MCF 10A (cell line): ENCODE measurements at regions not wholly inside any gene's neighbourhood (a gene's known extent, or its start where the extent isn't known, plus 50 kb on each side); places are given as distances from the start of the nearest gene placed in this dataset.

Experiments used
- BruUV-seq: library from RNA; stranded (reverse); fragments of 400-500 nt; replicated peaks from 2 replicates; lab custom pipeline; 2021; lab: Mats Ljungman, UMichigan
- CTCF ChIA-PET: fragments of 300-600 bp; sonication (Branson Sonifier 250); formaldehyde crosslinking; extraction: SDS; loops from one replicate; lab custom pipeline; 2021; ENCODE audit warnings: antibody characterized with exemption, inconsistent platforms; lab: Yijun Ruan, JAX
- POLR2A ChIA-PET: fragments of 300-600, 350-650 bp; sonication (Branson Sonifier 250); formaldehyde crosslinking; extraction: SDS; loops from one replicate; lab custom pipeline; 2020; ENCODE audit warnings: antibody characterized with exemption, inconsistent platforms; lab: Yijun Ruan, JAX
- DNase-seq: peaks from one replicate; pipeline ENCODE4 v3.0.0-alpha.2; 2018; ENCODE audit not compliant: unreplicated experiment
- H3K27ac Mint-ChIP-seq: one replicate; pipeline ENCODE4 v1.8.0; 2022; ENCODE audit warnings: mild to moderate bottlenecking, low read depth, mixed read lengths; ENCODE audit not compliant: unreplicated experiment
- H3K27me3 Mint-ChIP-seq: one replicate; pipeline ENCODE4 v1.8.0; 2022; ENCODE audit warnings: mixed read lengths; ENCODE audit not compliant: insufficient read depth, unreplicated experiment
- H3K36me3 Mint-ChIP-seq: one replicate; pipeline ENCODE4 v1.8.0; 2022; ENCODE audit warnings: mild to moderate bottlenecking, moderate library complexity, mixed read lengths; ENCODE audit not compliant: insufficient read depth, unreplicated experiment
- H3K4me1 Mint-ChIP-seq: one replicate; pipeline ENCODE4 v1.8.0; 2022; ENCODE audit warnings: mixed read lengths; ENCODE audit not compliant: insufficient read depth, unreplicated experiment
- H3K4me3 Mint-ChIP-seq: one replicate; pipeline ENCODE4 v1.8.0; 2022; ENCODE audit warnings: mild to moderate bottlenecking, moderate library complexity, mixed read lengths; ENCODE audit not compliant: unreplicated experiment
- H3K9me3 Mint-ChIP-seq: one replicate; pipeline ENCODE4 v1.8.0; 2022; ENCODE audit warnings: mixed read lengths; ENCODE audit not compliant: unreplicated experiment
- intact Hi-C: fragments of 100-400 bp; cut with micrococcal nuclease; formaldehyde crosslinking; loops from 2 replicates; pipeline ENCODE4 v1.14.1; 2022
- TF ChIP-seq, protein P1 (sequence below): fragments of 200-600 bp; IDR thresholded peaks from one replicate; pipeline ENCODE4 v1.8.0; 2022; ENCODE audit warnings: antibody characterized with exemption, mild to moderate bottlenecking; ENCODE audit not compliant: unreplicated experiment

DNA sequence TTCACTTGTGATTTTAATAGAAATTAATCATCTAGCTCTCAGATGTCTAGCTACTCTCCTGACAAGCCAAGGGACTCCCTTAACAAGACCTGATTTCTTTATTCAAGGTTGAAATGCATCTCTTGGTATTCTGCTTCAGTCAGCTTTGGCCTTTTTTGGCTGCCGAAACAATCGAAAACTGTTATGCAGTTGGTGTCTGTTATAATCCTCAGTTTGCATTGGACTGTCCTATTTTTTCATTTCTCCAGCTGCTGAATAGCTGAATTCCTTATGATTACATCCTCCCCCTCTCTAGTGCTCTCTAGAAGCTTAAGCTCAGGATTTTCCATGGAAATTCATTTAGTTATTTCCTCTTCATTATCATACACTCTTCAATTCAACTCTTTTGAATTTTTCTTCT is 177.2 kb downstream of the TRIML1 start:
- Mint-ChIP-seq H3K27ac (no peak overlapping the region), H3K36me3 (no peaks in the 10 kb centered on the region), H3K27me3 (no peaks in the 10 kb centered on the region), H3K4me3 (no peak overlapping the region), H3K9me3 (no peaks in the 10 kb centered on the region), H3K4me1 (no peaks in the 10 kb centered on the region)
- ChIA-PET CTCF (no interaction called here), POLR2A (no interaction called here)
- TF ChIP-seq, protein P1, sequence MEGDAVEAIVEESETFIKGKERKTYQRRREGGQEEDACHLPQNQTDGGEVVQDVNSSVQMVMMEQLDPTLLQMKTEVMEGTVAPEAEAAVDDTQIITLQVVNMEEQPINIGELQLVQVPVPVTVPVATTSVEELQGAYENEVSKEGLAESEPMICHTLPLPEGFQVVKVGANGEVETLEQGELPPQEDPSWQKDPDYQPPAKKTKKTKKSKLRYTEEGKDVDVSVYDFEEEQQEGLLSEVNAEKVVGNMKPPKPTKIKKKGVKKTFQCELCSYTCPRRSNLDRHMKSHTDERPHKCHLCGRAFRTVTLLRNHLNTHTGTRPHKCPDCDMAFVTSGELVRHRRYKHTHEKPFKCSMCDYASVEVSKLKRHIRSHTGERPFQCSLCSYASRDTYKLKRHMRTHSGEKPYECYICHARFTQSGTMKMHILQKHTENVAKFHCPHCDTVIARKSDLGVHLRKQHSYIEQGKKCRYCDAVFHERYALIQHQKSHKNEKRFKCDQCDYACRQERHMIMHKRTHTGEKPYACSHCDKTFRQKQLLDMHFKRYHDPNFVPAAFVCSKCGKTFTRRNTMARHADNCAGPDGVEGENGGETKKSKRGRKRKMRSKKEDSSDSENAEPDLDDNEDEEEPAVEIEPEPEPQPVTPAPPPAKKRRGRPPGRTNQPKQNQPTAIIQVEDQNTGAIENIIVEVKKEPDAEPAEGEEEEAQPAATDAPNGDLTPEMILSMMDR = no peak
- no peak for DNase-seq
- no TSS peak for BruUV-seq
- intact Hi-C loops = no loop called here

DNA sequence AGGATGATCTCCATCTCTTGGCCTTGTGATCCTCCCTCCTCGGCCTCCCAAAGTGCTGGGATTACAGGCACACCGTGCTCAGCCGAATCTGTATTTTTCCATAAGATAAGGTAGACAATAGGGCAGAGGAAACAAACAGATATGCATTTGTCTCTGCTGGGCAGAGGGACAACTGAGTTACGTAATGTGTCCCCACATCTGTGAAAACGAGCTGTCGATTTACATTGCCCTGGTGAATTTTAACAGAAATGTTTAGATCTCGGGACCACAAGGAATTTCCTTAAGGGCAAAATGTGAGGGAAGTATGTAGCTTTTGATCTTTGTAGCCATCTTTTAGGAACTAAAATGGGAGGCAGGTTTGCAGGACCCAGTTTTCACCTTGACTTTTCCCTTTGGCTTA is 189.7 kb downstream of the TRIML1 start:
- no peaks in the 10 kb centered on the region for H3K36me3 Mint-ChIP-seq
- no peak overlapping the region for H3K27ac Mint-ChIP-seq
- DNase-seq = no peak
- no TSS peak for BruUV-seq
- intact Hi-C loops = no loop called here
- no peaks in the 10 kb centered on the region for H3K27me3 Mint-ChIP-seq
- TF ChIP-seq, protein P1 = no peak
- POLR2A ChIA-PET = no interaction called here
- no peak overlapping the region for H3K4me3 Mint-ChIP-seq
- CTCF ChIA-PET = no interaction called here
- no peaks in the 10 kb centered on the region for H3K9me3 Mint-ChIP-seq
- H3K4me1 Mint-ChIP-seq = peaks cover 5% of the 10 kb centered on the region

DNA sequence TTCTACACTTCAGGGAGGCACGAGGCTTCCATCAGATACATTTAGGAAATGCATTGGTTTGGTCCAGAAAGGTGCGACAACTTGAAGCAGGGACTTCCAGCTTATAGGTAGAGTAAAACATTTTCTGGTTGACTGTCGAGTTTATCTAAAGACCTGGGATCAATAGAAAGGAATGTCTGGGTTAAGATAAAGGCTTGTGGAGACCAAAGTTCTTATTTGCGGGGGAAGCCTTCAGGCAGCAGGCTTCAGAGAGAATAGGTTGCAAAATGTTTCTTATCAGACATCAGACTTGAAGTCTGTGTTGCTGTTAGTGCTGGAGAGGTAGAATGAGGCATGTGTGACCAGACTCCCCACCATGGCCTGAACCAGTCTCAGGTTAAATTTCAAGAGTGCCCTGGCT is 190.3 kb downstream of the TRIML1 start:
- H3K27ac Mint-ChIP-seq = no peak overlapping the region
- peaks cover 5% of the 10 kb centered on the region for H3K4me1 Mint-ChIP-seq
- CTCF ChIA-PET = no interaction called here
- intact Hi-C loops = no loop called here
- no peak for DNase-seq
- BruUV-seq = no TSS peak
- H3K27me3 Mint-ChIP-seq = no peaks in the 10 kb centered on the region
- POLR2A ChIA-PET = no interaction called here
- H3K36me3 Mint-ChIP-seq = no peaks in the 10 kb centered on the region
- TF ChIP-seq, protein P1 = no peak
- H3K4me3 Mint-ChIP-seq = no peak overlapping the region
- no peaks in the 10 kb centered on the region for H3K9me3 Mint-ChIP-seq

DNA sequence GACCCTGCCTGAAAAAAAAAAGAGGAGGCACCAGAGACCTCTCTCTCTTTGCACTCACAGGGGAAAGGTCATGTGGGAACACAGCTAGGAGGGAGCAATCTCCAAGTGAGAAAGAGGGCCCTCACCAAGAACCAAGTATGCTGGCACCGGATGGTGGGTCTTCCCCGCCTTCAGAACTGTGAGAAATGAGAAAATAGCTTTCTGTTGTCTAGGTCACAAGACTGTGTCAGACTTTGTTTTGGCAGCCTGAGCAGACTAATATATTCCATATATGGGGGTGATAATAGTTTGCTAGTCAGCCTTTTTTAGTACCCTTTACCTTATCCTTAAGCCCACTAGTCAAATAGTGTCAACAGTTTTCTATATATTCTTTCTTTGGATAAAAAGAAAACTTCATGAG is 193.0 kb downstream of the TRIML1 start:
- CTCF ChIA-PET = no interaction called here
- intact Hi-C loops = no loop called here
- H3K9me3 Mint-ChIP-seq = peaks cover 5% of the 10 kb centered on the region

More for the DNA sequence above, 193.0 kb downstream of the TRIML1 start:
- TF ChIP-seq, protein P1 = no peak
- Mint-ChIP-seq H3K4me1 (peaks cover 5% of the 10 kb centered on the region), H3K27ac (peak overlapping the region; percentile 57), H3K4me3 (no peak overlapping the region), H3K27me3 (no peaks in the 10 kb centered on the region), H3K36me3 (no peaks in the 10 kb centered on the region)
- POLR2A ChIA-PET = no interaction called here
- BruUV-seq = no TSS peak
- DNase-seq = no peak
